Ectodermal cell (in vitro differentiated cells): ENCODE measurements at regions not wholly inside any gene's neighbourhood (a gene's known extent, or its start where the extent isn't known, plus 50 kb on each side); places are given as distances from the start of the nearest gene placed in this dataset.
A peak's percentile ranks its signal among the peaks of the same experiment; 100 is the strongest.
"Not testable (repeated sequence)": the region's sequence is repeated elsewhere in the genome, so short reads cannot be mapped to it uniquely, and the experiment has no call there.

Experiments
- H3K27ac ChIP-seq: 2 replicates; pipeline ENCODE4 v1.7.0; 2013; ENCODE audit warnings: mild to moderate bottlenecking, low read depth, low read length; ENCODE audit not compliant: insufficient read depth, poor library complexity, severe bottlenecking
- H3K27me3 ChIP-seq: 2 replicates; pipeline ENCODE4 v1.7.0; 2013; ENCODE audit warnings: mild to moderate bottlenecking, low read length; ENCODE audit not compliant: insufficient read depth, control insufficient read depth, poor library complexity, severe bottlenecking
- H3K36me3 ChIP-seq: one replicate; pipeline ENCODE4 v1.7.0; 2013; ENCODE audit warnings: low read length; ENCODE audit not compliant: control insufficient read depth, insufficient read depth
- H3K4me1 ChIP-seq: one replicate; pipeline ENCODE4 v1.7.0; 2013; ENCODE audit warnings: low read length; ENCODE audit not compliant: control insufficient read depth, insufficient read depth
- H3K4me3 ChIP-seq: 2 replicates; pipeline ENCODE4 v1.7.0; 2013; ENCODE audit warnings: low read depth, low read length, control low read depth; ENCODE audit not compliant: insufficient read depth
- H3K9me3 ChIP-seq: 2 replicates; pipeline ENCODE4 v1.7.0; 2013; ENCODE audit warnings: mild to moderate bottlenecking, low read length, moderate library complexity; ENCODE audit not compliant: control insufficient read depth
- WGBS, 2 experiments: methylation state at CpG; one replicate each; pipeline ENCODE4 v1.1.7; 2013; ENCODE audit warnings: missing lambda C conversion rate in 2 of 2; 5-methylcytosine and 5-hydroxymethylcytosine counted together

- H3K27me3 ChIP-seq, H3K9me3 ChIP-seq, H3K27ac ChIP-seq, H3K4me3 ChIP-seq, H3K36me3 ChIP-seq, H3K4me1 ChIP-seq: not testable (repeated sequence)
- no CpG with 5 or more reads among the region's 8 CpGs for WGBS, 2 experiments
Observed at GRCh38 chr21:5136406-5136805, 5385.0 kb upstream of the TPTE start.

- not testable (repeated sequence) for H3K9me3 ChIP-seq, H3K4me1 ChIP-seq, H3K27me3 ChIP-seq, H3K36me3 ChIP-seq, H3K27ac ChIP-seq, H3K4me3 ChIP-seq
- WGBS, 2 experiments, result 97 to 100% methylated on average over 5 to 10 of the region's 18 CpGs
Observed at GRCh38 chr21:5137006-5137405, 5384.4 kb upstream of the TPTE start.

GRCh38 chr21:5138687-5139086 lies 5382.7 kb upstream of the TPTE start:
- not testable (repeated sequence) for H3K27ac ChIP-seq, H3K27me3 ChIP-seq, H3K36me3 ChIP-seq, H3K4me1 ChIP-seq, H3K9me3 ChIP-seq, H3K4me3 ChIP-seq
- WGBS, 2 experiments, result 97 to 99% methylated on average over 3 of the region's 7 CpGs

GRCh38 chr21:5139528-5139927 lies 5381.9 kb upstream of the TPTE start:
- not testable (repeated sequence) for H3K27me3 ChIP-seq, H3K9me3 ChIP-seq, H3K27ac ChIP-seq, H3K36me3 ChIP-seq, H3K4me3 ChIP-seq, H3K4me1 ChIP-seq
- no CpG with 5 or more reads among the region's 11 CpGs for WGBS, 2 experiments

DNA sequence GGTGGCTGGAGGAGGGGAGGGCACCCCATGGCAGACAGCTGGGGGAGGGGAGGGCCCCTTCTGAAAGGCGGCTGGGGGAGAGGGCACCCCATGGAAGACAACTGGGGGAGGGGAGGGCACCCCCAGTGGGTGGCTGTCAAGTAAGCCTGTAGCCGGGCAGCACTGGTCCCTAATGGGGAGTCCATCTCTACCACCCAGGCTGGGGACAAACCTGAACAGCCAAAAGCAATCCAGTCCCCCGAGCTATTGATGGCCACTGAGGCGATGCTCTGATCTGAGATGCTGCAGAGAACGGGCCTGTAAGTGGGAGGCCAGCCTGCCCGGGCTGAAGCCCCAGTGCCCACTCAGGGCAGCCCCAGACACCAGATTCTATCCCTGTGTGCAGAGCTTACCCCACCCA lies 5378.4 kb upstream of the TPTE start:
- H3K9me3 ChIP-seq, H3K27me3 ChIP-seq, H3K4me3 ChIP-seq, H3K27ac ChIP-seq, H3K36me3 ChIP-seq, H3K4me1 ChIP-seq: not testable (repeated sequence)
- 96 to 97% methylated on average over 3 to 6 of the region's 6 CpGs for WGBS, 2 experiments

- WGBS, 2 experiments, result 94 to 98% methylated on average over 5 to 8 of the region's 15 CpGs
- H3K27me3 ChIP-seq, H3K4me1 ChIP-seq, H3K27ac ChIP-seq, H3K9me3 ChIP-seq, H3K4me3 ChIP-seq, H3K36me3 ChIP-seq: not testable (repeated sequence)
Observed at GRCh38 chr21:5144731-5145130, 5376.7 kb upstream of the TPTE start.

- not testable (repeated sequence) for H3K36me3 ChIP-seq, H3K27me3 ChIP-seq, H3K4me1 ChIP-seq, H3K9me3 ChIP-seq, H3K4me3 ChIP-seq, H3K27ac ChIP-seq
- 35 to 72% methylated on average over 3 to 4 of the region's 18 CpGs for WGBS, 2 experiments
Observed at GRCh38 chr21:5147685-5148084, 5373.7 kb upstream of the TPTE start.

GRCh38 chr21:5149222-5149621 lies 5372.2 kb upstream of the TPTE start:
- H3K27ac ChIP-seq, H3K27me3 ChIP-seq, H3K36me3 ChIP-seq, H3K9me3 ChIP-seq, H3K4me1 ChIP-seq, H3K4me3 ChIP-seq: not testable (repeated sequence)
- WGBS, 2 experiments, result 97 to 98% methylated on average over 5 of the region's 14 CpGs

- H3K9me3 ChIP-seq, H3K27ac ChIP-seq, H3K4me1 ChIP-seq, H3K36me3 ChIP-seq, H3K27me3 ChIP-seq: not testable (repeated sequence)
- H3K4me3 ChIP-seq, result peak overlapping the region; percentile 22
- 0% methylated on average over 9 to 13 of the region's 69 CpGs for WGBS, 2 experiments
Observed at GRCh38 chr21:5153842-5154640, 5367.3 kb upstream of the TPTE start.

DNA sequence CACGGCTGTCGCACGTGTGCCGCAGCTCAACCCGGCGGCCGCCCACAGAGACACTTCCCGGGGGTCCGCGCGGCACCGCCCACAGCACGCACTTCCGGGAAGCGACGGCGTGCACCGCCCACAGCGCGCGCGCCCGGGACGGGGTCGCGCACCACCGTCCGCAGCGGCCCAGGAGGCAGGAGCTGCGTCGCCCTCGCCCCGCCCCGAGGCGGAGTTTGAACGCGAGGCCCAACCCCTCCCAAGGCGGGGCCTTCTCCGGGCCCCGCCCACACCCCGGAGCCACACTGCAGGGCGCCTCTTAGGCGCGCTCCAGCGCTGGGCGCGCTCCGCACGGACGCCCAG lies 5366.8 kb upstream of the TPTE start:
- H3K27ac ChIP-seq, H3K9me3 ChIP-seq, H3K36me3 ChIP-seq, H3K4me1 ChIP-seq, H3K27me3 ChIP-seq: not testable (repeated sequence)
- WGBS, 2 experiments, result 0% methylated on average over 26 to 28 of the region's 50 CpGs
- H3K4me3 ChIP-seq, result peak overlapping the region; percentile 22
